ENCODE measurements at regions not wholly inside any gene's neighbourhood (a gene's known extent, or its start where the extent isn't known, plus 50 kb on each side); places are given as distances from the start of the nearest gene placed in this dataset.

GRCh38 chr3:63167113-63167512, 111.0 kb upstream of the SYNPR start:
- H3K27ac ChIP-seq: no peak overlapping the region
- H3K4me3 ChIP-seq: no peak overlapping the region

- H3K27ac ChIP-seq: no peak overlapping the region
- no peak overlapping the region for H3K4me3 ChIP-seq
Observed at GRCh38 chr3:63168179-63168578, 109.9 kb upstream of the SYNPR start.

- H3K4me3 ChIP-seq: no peak overlapping the region
- no peak overlapping the region for H3K27ac ChIP-seq
Observed at GRCh38 chr3:63179862-63180522, 98.1 kb upstream of the SYNPR start.

GRCh38 chr3:63192248-63192647, 85.9 kb upstream of the SYNPR start:
- Histone ChIP-seq H3K4me3 (no peak overlapping the region), H3K27ac (no peak overlapping the region)

GRCh38 chr3:63193647-63194046, 84.5 kb upstream of the SYNPR start:
- no peak overlapping the region for H3K27ac ChIP-seq
- H3K4me3 ChIP-seq: no peak overlapping the region

- Histone ChIP-seq H3K4me3 (no peak overlapping the region), H3K27ac (no peak overlapping the region)
Observed at GRCh38 chr3:63199606-63200005, 78.5 kb upstream of the SYNPR start.

- Histone ChIP-seq H3K4me3 (no peak overlapping the region), H3K27ac (no peak overlapping the region)
Observed at GRCh38 chr3:63202529-63202928, 75.6 kb upstream of the SYNPR start.

- Histone ChIP-seq H3K4me3 (no peak overlapping the region), H3K27ac (no peak overlapping the region)
Observed at GRCh38 chr3:63207066-63207590, 71.0 kb upstream of the SYNPR start.

GRCh38 chr3:63228087-63228486, 50.0 kb upstream of the SYNPR start:
- H3K27ac ChIP-seq: no peak overlapping the region
- no peak overlapping the region for H3K4me3 ChIP-seq

Measured in skin epidermis (tissue), 12 donors.